HL-60 (cell line): ENCODE measurements at regions not wholly inside any gene's neighbourhood (a gene's known extent, or its start where the extent isn't known, plus 50 kb on each side); places are given as distances from the start of the nearest gene placed in this dataset.

ENCODE experiments used
- DNase-seq, 2 experiments: peaks; one replicate each; pipeline ENCODE4 v3.0.0-alpha.2; 2010 to 2020; ENCODE audit warnings: low read depth in 1 of 2, low spot score in 1 of 2
- H3K27ac ChIP-seq: fragments of 250-450 bp; sonication (Bioruptor Pico); replicated peaks from 2 replicates; pipeline ENCODE4 v1.5.1; 2020; ENCODE audit warnings: mild to moderate bottlenecking, moderate library complexity
- H3K27me3 ChIP-seq: fragments of 250-450 bp; sonication (Bioruptor Pico); 2 replicates; pipeline ENCODE4 v1.5.1; 2021; ENCODE audit warnings: mild to moderate bottlenecking, moderate library complexity; ENCODE audit not compliant: insufficient read depth, poor library complexity, severe bottlenecking
- H3K4me3 ChIP-seq: replicated peaks from 2 replicates; pipeline ENCODE4 v1.5.1; 2011; ENCODE audit warnings: mild to moderate bottlenecking, control low read depth, low read length; ENCODE audit not compliant: insufficient read depth
- CTCF ChIP-seq: IDR thresholded peaks from one replicate; pipeline ENCODE4 v1.5.1; 2011; ENCODE audit warnings: low read length, control low read depth, inconsistent platforms; ENCODE audit not compliant: insufficient read depth
- GABPA ChIP-seq: IDR thresholded peaks from 2 replicates; pipeline ENCODE4 v1.6.1; 2012; ENCODE audit warnings: low read depth
- POLR2AphosphoS5 ChIP-seq: IDR thresholded peaks from 2 replicates; pipeline ENCODE4 v1.6.1; 2012; ENCODE audit warnings: low read depth
- SPI1 ChIP-seq: IDR thresholded peaks from 2 replicates; pipeline ENCODE4 v1.6.1; 2012; ENCODE audit warnings: low read depth, mild to moderate bottlenecking, borderline replicate concordance
- TF ChIP-seq, protein P1 (sequence below): IDR thresholded peaks from 2 replicates; pipeline ENCODE4 v1.6.1; 2012; ENCODE audit warnings: low read depth; ENCODE audit not compliant: insufficient replicate concordance

- Histone ChIP-seq H3K4me3 (no peak overlapping the region), H3K27ac (no peak overlapping the region), H3K27me3 (no peaks in the 10 kb centered on the region)
- TF ChIP-seq SPI1 = no peak
- no peak for TF ChIP-seq CTCF
- no peak for TF ChIP-seq POLR2AphosphoS5
- TF ChIP-seq GABPA = no peak
- TF ChIP-seq, protein P1, sequence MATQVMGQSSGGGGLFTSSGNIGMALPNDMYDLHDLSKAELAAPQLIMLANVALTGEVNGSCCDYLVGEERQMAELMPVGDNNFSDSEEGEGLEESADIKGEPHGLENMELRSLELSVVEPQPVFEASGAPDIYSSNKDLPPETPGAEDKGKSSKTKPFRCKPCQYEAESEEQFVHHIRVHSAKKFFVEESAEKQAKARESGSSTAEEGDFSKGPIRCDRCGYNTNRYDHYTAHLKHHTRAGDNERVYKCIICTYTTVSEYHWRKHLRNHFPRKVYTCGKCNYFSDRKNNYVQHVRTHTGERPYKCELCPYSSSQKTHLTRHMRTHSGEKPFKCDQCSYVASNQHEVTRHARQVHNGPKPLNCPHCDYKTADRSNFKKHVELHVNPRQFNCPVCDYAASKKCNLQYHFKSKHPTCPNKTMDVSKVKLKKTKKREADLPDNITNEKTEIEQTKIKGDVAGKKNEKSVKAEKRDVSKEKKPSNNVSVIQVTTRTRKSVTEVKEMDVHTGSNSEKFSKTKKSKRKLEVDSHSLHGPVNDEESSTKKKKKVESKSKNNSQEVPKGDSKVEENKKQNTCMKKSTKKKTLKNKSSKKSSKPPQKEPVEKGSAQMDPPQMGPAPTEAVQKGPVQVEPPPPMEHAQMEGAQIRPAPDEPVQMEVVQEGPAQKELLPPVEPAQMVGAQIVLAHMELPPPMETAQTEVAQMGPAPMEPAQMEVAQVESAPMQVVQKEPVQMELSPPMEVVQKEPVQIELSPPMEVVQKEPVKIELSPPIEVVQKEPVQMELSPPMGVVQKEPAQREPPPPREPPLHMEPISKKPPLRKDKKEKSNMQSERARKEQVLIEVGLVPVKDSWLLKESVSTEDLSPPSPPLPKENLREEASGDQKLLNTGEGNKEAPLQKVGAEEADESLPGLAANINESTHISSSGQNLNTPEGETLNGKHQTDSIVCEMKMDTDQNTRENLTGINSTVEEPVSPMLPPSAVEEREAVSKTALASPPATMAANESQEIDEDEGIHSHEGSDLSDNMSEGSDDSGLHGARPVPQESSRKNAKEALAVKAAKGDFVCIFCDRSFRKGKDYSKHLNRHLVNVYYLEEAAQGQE = no peak
- no peak for DNase-seq
Observed at GRCh38 chr20:52244702-52245101, 53.1 kb upstream of the ZFP64 start.

DNA sequence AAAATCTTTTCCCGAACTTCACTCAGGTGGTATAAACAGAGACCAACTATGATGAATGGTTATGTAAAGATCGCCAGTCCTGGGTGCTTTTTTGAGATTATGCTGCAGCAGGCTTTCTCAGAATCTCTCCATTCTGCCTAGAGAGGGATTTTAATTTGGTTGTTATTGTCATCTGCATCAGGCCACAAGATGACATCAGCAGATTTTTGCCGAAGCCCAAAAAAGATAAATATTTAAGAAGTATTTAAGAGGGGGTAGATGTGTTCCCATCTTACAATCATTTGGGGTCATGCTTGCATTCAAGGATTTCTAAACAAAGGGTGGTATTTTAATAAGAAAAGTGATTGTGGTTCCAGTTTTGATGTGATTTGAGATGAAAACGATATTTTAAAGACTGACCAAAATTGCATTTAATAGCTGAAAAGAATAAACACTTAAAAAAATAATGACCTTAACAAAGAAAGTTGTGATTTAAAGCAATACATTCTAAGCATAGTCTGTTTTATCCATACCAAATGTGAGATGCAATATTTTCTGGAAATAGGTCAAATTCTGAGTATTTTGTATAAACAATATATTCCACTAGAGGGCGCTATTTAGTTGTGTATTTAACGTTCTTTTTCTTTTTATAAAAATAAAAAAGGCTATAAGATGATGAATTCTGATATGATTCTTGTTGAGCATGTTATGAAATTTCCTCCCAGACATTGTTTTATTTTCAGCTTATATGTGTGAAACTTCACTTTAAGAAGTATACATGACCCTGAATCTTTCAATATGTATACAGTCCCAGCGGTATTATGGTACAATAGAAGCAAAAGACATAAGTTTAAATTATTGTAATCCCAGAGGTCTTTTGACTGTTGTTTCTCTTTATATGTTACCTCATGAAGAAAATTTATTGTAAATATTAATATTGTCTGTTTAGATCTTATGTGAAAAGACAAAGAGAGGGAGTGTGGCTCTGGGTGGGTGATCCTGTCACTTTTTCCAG lies 51.0 kb upstream of the ZFP64 start:
- no peak overlapping the region for H3K4me3 ChIP-seq
- no peaks in the 10 kb centered on the region for H3K27me3 ChIP-seq
- no peak for DNase-seq
- TF ChIP-seq, protein P1 = no peak
- no peak for TF ChIP-seq CTCF
- TF ChIP-seq SPI1 = no peak
- TF ChIP-seq GABPA = no peak
- TF ChIP-seq POLR2AphosphoS5 = no peak
- H3K27ac ChIP-seq = no peak overlapping the region
